ENCODE measurements at regions not wholly inside any gene's neighbourhood (a gene's known extent, or its start where the extent isn't known, plus 50 kb on each side); places are given as distances from the start of the nearest gene placed in this dataset.

DNA sequence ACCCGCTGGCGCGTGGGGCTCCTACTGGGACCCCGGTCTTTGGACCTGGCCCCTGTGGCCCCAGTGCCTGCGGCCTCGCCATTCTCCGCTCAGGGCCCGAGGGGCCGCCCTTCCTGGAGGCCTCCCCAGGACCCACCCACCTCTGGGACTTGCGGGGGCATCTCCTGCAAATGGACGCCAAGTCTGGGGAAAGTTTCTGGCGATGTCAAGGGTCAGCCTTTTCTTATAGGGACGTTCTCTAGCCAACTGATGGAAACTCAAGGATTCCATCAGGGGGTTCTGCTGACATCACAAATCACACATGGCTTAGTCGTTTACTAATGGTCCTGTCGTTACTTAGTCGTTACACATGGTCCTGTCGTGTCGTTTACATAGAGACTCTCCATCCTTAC lies 57.7 kb upstream of the RHOBTB1 start:
- peaks cover 0 to 2% of the 10 kb centered on the region in 2 donors for H3K9me3 ChIP-seq (ENCODE audit: control insufficient read depth in 2 of 2, insufficient read depth in 1 of 2, low read depth in 1 of 2, low read length in 1 of 2)
- H3K4me3 ChIP-seq (ENCODE audit: low read depth in 1 of 3, low read length in 3 of 3), result peak overlapping the region in 2 of 3 donors; percentile 32 to 56
- H3K4me1 ChIP-seq (ENCODE audit: control insufficient read depth in 3 of 3, insufficient read depth in 2 of 3, low read depth in 1 of 3, low read length in 2 of 3), result peaks cover 0 to 7% (median 6%) of the 10 kb centered on the region in 3 donors
- 23 to 34% (median 31%) methylated on average over 18 of the region's 18 CpGs for WGBS, 3 donors
- peaks cover 0 to 6% (median 6%) of the 10 kb centered on the region in 3 donors for H3K27me3 ChIP-seq (ENCODE audit: control insufficient read depth in 3 of 3, insufficient read depth in 3 of 3, low read length in 3 of 3)
- H3K27ac ChIP-seq (ENCODE audit: low read depth in 1 of 3, low read length in 2 of 3), result no peak overlapping the region
- H3K36me3 ChIP-seq (ENCODE audit: control insufficient read depth in 3 of 3, insufficient read depth in 2 of 3, low read depth in 1 of 3, low read length in 3 of 3), result no peaks in the 10 kb centered on the region
- FAIRE-seq, result no peak
- DNase-seq, result no peak

DNA sequence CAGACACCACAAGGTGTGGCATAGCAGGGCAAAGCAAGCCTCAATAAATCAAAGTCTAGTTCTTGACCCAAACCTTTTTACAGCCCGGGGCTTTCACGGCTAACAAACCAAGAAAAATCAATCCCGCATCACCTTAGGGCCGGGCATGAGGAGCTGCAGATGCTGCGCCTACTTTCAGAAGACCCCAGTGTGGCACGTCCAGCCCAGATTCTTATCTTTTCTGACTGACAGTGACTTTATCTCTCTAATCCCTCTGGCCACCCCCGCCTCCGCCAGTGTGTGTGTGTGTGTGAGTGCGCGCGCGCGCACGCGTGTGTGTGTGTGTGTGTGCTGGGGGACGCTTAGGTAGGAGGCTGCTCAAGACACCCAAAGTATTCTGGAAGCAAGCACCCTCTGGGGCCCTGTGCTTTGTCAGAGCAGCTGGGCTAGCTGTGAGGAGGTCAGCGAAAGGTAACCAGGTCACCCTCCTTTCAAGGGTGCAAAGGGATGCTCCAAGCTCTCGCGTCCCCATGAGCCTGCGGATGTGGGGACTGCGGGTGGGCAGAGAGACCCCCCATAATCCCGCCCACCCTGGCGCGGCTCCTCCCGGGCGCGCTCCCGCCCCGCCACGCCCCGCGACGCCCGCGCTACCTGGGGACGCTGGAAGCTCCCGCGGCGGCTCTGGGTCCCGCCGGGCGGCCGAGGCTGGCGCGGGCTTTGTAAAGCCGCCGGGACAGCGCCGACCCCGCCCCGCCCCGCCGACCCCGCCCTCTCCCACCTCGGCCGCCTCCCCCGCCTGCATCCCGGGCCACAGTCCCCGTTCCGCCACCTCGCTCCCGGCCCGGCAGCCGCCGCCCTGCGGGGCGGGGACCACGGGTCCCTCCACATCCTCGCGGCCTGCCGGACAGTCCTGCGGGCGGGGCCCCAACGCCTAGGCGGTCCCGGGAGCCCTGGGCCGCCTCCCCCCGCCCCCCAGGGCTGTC lies 57.1 kb upstream of the RHOBTB1 start:
- Histone ChIP-seq H3K36me3 (ENCODE audit: control insufficient read depth in 3 of 3, insufficient read depth in 2 of 3, low read depth in 1 of 3, low read length in 3 of 3) (no peaks in the 10 kb centered on the region), H3K9me3 (ENCODE audit: control insufficient read depth in 2 of 2, insufficient read depth in 1 of 2, low read depth in 1 of 2, low read length in 1 of 2) (peaks cover 0 to 2% of the 10 kb centered on the region in 2 donors), H3K27me3 (ENCODE audit: control insufficient read depth in 3 of 3, insufficient read depth in 3 of 3, low read length in 3 of 3) (peaks cover 0 to 6% (median 6%) of the 10 kb centered on the region in 3 donors), H3K4me1 (ENCODE audit: control insufficient read depth in 3 of 3, insufficient read depth in 2 of 3, low read depth in 1 of 3, low read length in 2 of 3) (peaks cover 0 to 7% (median 6%) of the 10 kb centered on the region in 3 donors), H3K27ac (ENCODE audit: low read depth in 1 of 3, low read length in 2 of 3) (peak overlapping the region in 1 of 3 donors; percentile 9), H3K4me3 (ENCODE audit: low read depth in 1 of 3, low read length in 3 of 3) (peak overlapping the region; percentile 15 to 56 (median 52))
- FAIRE-seq (no peak), DNase-seq (peak; percentile 49 to 51)
- WGBS, 3 donors, result 2 to 4% (median 3%) methylated on average over 40 to 78 of the region's 78 CpGs

DNA sequence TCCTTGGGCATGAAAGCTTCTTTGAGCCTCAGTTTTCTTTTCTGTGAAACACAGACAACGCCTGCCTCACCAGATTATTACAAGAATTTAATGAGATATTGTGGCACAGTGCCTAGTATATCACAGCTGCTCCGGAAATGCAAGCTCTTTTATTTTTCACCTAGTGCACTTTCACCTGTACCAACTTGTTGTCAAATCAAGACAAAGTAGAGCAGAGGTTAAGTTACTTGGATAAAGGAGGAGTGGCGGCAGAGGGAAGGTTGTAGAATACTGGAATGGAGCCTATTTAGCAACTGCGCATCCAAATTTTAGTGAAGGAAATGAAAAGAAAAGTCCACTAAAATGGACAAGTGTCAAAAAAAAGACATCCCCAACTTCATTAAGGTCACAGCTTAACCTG lies 54.9 kb upstream of the RHOBTB1 start:
- H3K4me3 ChIP-seq (ENCODE audit: low read depth in 1 of 3, low read length in 3 of 3), result no peak overlapping the region
- peak overlapping the region in 1 of 3 donors; percentile 41 for H3K27ac ChIP-seq (ENCODE audit: low read depth in 1 of 3, low read length in 2 of 3)
- H3K36me3 ChIP-seq (ENCODE audit: control insufficient read depth in 3 of 3, insufficient read depth in 2 of 3, low read depth in 1 of 3, low read length in 3 of 3), result no peaks in the 10 kb centered on the region
- H3K27me3 ChIP-seq (ENCODE audit: control insufficient read depth in 3 of 3, insufficient read depth in 3 of 3, low read length in 3 of 3), result peaks cover 0 to 6% (median 6%) of the 10 kb centered on the region in 3 donors
- no peak for FAIRE-seq
- peaks cover 0 to 7% (median 6%) of the 10 kb centered on the region in 3 donors for H3K4me1 ChIP-seq (ENCODE audit: control insufficient read depth in 3 of 3, insufficient read depth in 2 of 3, low read depth in 1 of 3, low read length in 2 of 3)
- DNase-seq, result peak in 1 of 2 donors; percentile 79
- H3K9me3 ChIP-seq (ENCODE audit: control insufficient read depth in 2 of 2, insufficient read depth in 1 of 2, low read depth in 1 of 2, low read length in 1 of 2), result peaks cover 0 to 2% of the 10 kb centered on the region in 2 donors
- 32 to 66% (median 38%) methylated on average over 4 of the region's 4 CpGs for WGBS, 3 donors

DNA sequence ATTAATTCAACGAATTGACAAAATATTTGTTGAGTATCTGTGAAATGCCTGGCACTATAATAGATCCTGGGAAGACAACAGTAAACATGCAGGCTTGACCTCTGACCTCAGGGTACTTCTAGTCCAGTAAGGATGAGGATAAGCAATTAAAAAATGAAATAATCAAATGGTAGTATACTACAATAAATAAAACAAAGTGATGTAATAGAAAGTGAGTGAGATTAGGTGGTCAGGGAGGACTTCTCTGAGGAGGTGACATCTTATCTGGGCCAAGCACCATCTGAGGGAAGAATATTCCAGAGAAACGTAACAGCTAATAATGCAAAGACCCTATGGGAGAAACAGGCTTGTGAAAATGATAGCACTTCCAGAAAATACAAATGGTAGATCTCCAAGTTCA lies 50.1 kb upstream of the RHOBTB1 start:
- no peak overlapping the region for H3K27ac ChIP-seq (ENCODE audit: low read depth in 1 of 3, low read length in 2 of 3)
- H3K27me3 ChIP-seq (ENCODE audit: control insufficient read depth in 3 of 3, insufficient read depth in 3 of 3, low read length in 3 of 3), result no peaks in the 10 kb centered on the region
- FAIRE-seq (no peak), DNase-seq (no peak)
- peaks cover 0 to 5% of the 10 kb centered on the region in 2 donors for H3K9me3 ChIP-seq (ENCODE audit: control insufficient read depth in 2 of 2, insufficient read depth in 1 of 2, low read depth in 1 of 2, low read length in 1 of 2)
- no peaks in the 10 kb centered on the region for H3K36me3 ChIP-seq (ENCODE audit: control insufficient read depth in 3 of 3, insufficient read depth in 2 of 3, low read depth in 1 of 3, low read length in 3 of 3)
- WGBS, 3 donors, result 77 to 87% (median 78%) methylated on average over 2 of the region's 2 CpGs
- H3K4me3 ChIP-seq (ENCODE audit: low read depth in 1 of 3, low read length in 3 of 3), result no peak overlapping the region
- peaks cover 0 to 6% (median 0%) of the 10 kb centered on the region in 3 donors for H3K4me1 ChIP-seq (ENCODE audit: control insufficient read depth in 3 of 3, insufficient read depth in 2 of 3, low read depth in 1 of 3, low read length in 2 of 3)

All from small intestine (tissue), 7 donors.